A673 (cell line): ENCODE measurements at regions not wholly inside any gene's neighbourhood (a gene's known extent, or its start where the extent isn't known, plus 50 kb on each side); places are given as distances from the start of the nearest gene placed in this dataset.

ENCODE experiments used
- BruUV-seq: library from RNA; stranded (reverse); fragments of 400-500 nt; replicated peaks from 2 replicates; lab custom pipeline; 2021; lab: Mats Ljungman, UMichigan
- CTCF ChIA-PET: fragments of 300-600 bp; sonication (Branson Sonifier 250); formaldehyde crosslinking; loops from one replicate; lab custom pipeline; 2022; ENCODE audit warnings: antibody characterized with exemption; lab: Charles Lee
- POLR2A ChIA-PET: fragments of 300-600 bp; sonication (Branson Sonifier 250); formaldehyde crosslinking; loops from one replicate; lab custom pipeline; 2022; ENCODE audit warnings: antibody characterized with exemption; ENCODE audit not compliant: low non-redundant PET; lab: Charles Lee
- DNase-seq: peaks from one replicate; pipeline ENCODE4 v3.0.0-alpha.2; 2015; ENCODE audit warnings: low spot score
- H3K27ac ChIP-seq: fragments of 200-600 bp; sonication (generic); 2 replicates; pipeline ENCODE4 v1.5.1; 2016; ENCODE audit warnings: mixed run types, low read depth, mild to moderate bottlenecking, mixed read lengths, antibody characterized with exemption, low read length; ENCODE audit not compliant: poor library complexity, severe bottlenecking
- H3K27me3 ChIP-seq: fragments of 200-600 bp; sonication (generic); replicated peaks from 2 replicates; pipeline ENCODE4 v1.6.1; 2017; ENCODE audit warnings: mixed run types, low read depth, mild to moderate bottlenecking, mixed read lengths, antibody characterized with exemption, low read length; ENCODE audit not compliant: insufficient read depth, poor library complexity
- H3K36me3 ChIP-seq: fragments of 200-600 bp; sonication (generic); 2 replicates; pipeline ENCODE4 v1.6.1; 2016; ENCODE audit warnings: mixed run types, mild to moderate bottlenecking, mixed read lengths, antibody characterized with exemption, low read length; ENCODE audit not compliant: insufficient read depth, poor library complexity, severe bottlenecking
- H3K4me1 ChIP-seq: fragments of 200-600 bp; sonication (generic); 2 replicates; pipeline ENCODE4 v1.6.1; 2017; ENCODE audit warnings: mixed run types, mild to moderate bottlenecking, mixed read lengths, antibody characterized with exemption, low read length; ENCODE audit not compliant: insufficient read depth, poor library complexity, severe bottlenecking
- H3K4me3 ChIP-seq: fragments of 200-600 bp; sonication (generic); 2 replicates; pipeline ENCODE4 v1.5.1; 2016; ENCODE audit warnings: low read depth, mixed run types, mild to moderate bottlenecking, mixed read lengths, low read length; ENCODE audit not compliant: poor library complexity, severe bottlenecking
- H3K9me3 ChIP-seq: fragments of 200-600 bp; sonication (generic); 2 replicates; pipeline ENCODE4 v1.6.1; 2016; ENCODE audit warnings: mixed run types, low read depth, mild to moderate bottlenecking, mixed read lengths, antibody characterized with exemption, low read length; ENCODE audit not compliant: poor library complexity, severe bottlenecking
- CTCF ChIP-seq: fragments of 300-800, 200-600 bp; sonication (generic); conservative IDR thresholded peaks from 2 replicates; pipeline ENCODE4 v1.5.1; 2017; ENCODE audit warnings: low read depth, mild to moderate bottlenecking, antibody characterized with exemption, low read length, moderate library complexity, mixed read lengths
- EZH2 ChIP-seq: fragments of 200-600 bp; sonication (generic); IDR thresholded peaks from 2 replicates; pipeline ENCODE4 v1.6.1; 2017; ENCODE audit warnings: borderline replicate concordance, low read depth, mild to moderate bottlenecking, mixed read lengths, antibody characterized with exemption, low read length; ENCODE audit not compliant: poor library complexity, severe bottlenecking
- intact Hi-C: fragments of 100-400 bp; cut with micrococcal nuclease; formaldehyde crosslinking; loops from one replicate; pipeline ENCODE4 v1.10.0; 2022; ENCODE audit not compliant: unreplicated experiment

GRCh38 chr6:74745670-74746069 is 460.2 kb downstream of the COL12A1 start:
- Histone ChIP-seq H3K36me3 (no peaks in the 10 kb centered on the region), H3K4me1 (peaks cover 5% of the 10 kb centered on the region), H3K27me3 (no peaks in the 10 kb centered on the region), H3K4me3 (no peak overlapping the region), H3K27ac (no peak overlapping the region), H3K9me3 (no peaks in the 10 kb centered on the region)
- ChIA-PET POLR2A (no interaction called here), CTCF (no interaction called here)
- intact Hi-C loops, result loop anchor here (10.0 kb wide), 1 partner anchor 459 kb away; the partner anchor contains the start of gene COL12A1
- no TSS peak for BruUV-seq
- TF ChIP-seq CTCF (no peak), EZH2 (no peak)
- no peak for DNase-seq

DNA sequence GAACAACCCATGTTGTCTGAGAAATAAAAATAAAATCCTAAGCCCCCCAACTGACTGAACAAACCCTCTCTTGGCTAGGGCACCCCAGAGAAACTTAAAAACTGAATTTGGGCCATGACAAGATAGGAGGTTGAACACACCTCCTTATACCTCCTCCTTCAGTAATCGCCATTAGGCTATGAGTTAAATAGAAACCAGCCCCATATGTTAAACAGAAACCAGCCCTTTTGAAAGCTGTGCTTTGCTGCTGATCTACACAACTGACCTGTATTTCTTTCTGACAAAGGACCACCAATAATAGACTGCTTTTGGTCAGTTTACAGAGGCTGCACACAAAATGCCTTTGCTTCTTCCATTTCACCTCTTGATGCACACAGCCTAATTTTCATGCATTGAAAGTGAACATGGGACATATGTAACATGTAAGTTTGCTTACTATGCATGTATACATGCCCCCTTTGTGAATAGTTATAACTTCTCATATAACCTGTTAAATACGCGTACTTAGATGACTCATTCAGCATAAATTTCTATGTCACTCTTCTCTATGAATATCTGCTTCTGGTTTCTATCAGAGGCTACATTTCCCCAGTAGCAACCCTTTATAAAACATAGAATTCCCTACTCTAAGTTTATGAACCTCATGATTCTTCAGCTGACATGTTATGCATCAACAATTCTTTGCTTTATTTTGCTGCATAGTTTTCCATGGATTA is 462.9 kb downstream of the COL12A1 start:
- Histone ChIP-seq H3K9me3 (no peaks in the 10 kb centered on the region), H3K27me3 (no peaks in the 10 kb centered on the region), H3K36me3 (no peaks in the 10 kb centered on the region), H3K4me3 (no peak overlapping the region), H3K4me1 (peaks cover 5% of the 10 kb centered on the region), H3K27ac (no peak overlapping the region)
- CTCF ChIA-PET, result no interaction called here
- POLR2A ChIA-PET, result no interaction called here
- no TSS peak for BruUV-seq
- TF ChIP-seq CTCF (no peak), EZH2 (no peak)
- no peak for DNase-seq
- intact Hi-C loops, result loop anchor here (10.0 kb wide), 1 partner anchor 462 kb away; the partner anchor contains the start of gene COL12A1

- CTCF ChIA-PET, result no interaction called here
- no TSS peak for BruUV-seq
- Histone ChIP-seq H3K4me1 (peaks cover 5% of the 10 kb centered on the region), H3K27me3 (no peaks in the 10 kb centered on the region), H3K27ac (no peak overlapping the region), H3K36me3 (no peaks in the 10 kb centered on the region), H3K4me3 (no peak overlapping the region), H3K9me3 (peaks cover 2% of the 10 kb centered on the region)
- POLR2A ChIA-PET, result no interaction called here
- TF ChIP-seq CTCF, result no peak
- no peak for TF ChIP-seq EZH2
- intact Hi-C loops, result loop anchor here (10.0 kb wide), 1 partner anchor 463 kb away; the partner anchor contains the start of gene COL12A1
- no peak for DNase-seq
Observed at GRCh38 chr6:74741646-74742045, 464.2 kb downstream of the COL12A1 start.
